ENCODE measurements at regions not wholly inside any gene's neighbourhood (a gene's known extent, or its start where the extent isn't known, plus 50 kb on each side); places are given as distances from the start of the nearest gene placed in this dataset.

DNA sequence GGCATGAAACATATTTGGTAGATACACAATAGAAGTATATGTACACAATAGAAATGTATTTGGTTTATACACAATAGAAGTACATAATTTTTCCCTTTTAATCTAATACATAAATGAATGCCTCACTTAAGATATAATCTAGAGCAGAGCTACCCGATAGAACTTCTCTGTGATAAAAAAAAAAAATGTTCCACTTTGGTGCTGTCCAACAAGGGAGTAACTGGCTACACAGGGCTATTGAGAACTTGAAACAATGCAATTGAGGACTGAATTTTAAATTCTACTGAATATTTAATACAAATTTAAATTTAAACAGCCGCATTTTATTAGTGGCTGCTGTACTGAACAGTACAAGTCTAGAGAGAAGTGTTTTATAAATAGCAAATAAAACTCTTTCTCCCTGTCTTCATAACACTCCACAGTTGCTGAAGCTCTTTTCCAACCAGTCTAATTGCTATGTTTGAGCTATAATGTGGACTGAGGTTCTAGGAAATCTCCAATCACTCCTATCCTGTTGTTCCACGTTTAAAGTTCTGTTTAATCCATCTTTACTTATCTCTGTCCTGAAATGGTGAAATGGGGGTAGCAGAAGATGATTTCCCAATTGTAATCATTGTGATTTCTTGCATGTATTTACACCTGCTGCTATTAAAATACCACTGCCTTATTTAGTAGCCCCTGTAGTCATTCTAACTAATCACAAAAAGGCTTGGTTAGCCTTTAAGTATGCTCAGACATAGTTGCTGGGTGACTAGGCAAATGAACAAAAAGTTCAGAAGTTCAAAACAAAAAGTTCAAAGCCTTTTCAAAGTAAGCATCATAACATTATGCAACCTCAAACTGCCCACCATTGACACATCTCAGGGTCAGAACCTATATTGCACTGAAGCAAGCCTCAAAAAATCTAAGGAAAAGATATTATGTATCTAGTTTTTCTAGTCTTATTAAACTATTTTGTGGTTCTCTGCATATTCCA is 192.3 kb upstream of the C1orf87 start:
- TF ChIP-seq ZNF391 (tag by site-specific recombination; IDR thresholded peaks at IDR 0.05; ENCODE audit: borderline replicate concordance, low read depth): no peak
- TF ChIP-seq KLF1 (tag by site-specific recombination; IDR thresholded peaks at IDR 0.05): no peak

All from HEK293 (cell line).